GM18873 (cell line): ENCODE measurements at regions not wholly inside any gene's neighbourhood (a gene's known extent, or its start where the extent isn't known, plus 50 kb on each side); places are given as distances from the start of the nearest gene placed in this dataset.

ENCODE experiments used
- ATAC-seq: cut with Tn5 transposase; IDR thresholded peaks from one replicate; pipeline ENCODE4 v1.9.1; 2021; ENCODE audit warnings: mild to moderate bottlenecking, moderate library complexity, moderate number of reproducible peaks; ENCODE audit not compliant: unreplicated experiment, low FRiP score

DNA sequence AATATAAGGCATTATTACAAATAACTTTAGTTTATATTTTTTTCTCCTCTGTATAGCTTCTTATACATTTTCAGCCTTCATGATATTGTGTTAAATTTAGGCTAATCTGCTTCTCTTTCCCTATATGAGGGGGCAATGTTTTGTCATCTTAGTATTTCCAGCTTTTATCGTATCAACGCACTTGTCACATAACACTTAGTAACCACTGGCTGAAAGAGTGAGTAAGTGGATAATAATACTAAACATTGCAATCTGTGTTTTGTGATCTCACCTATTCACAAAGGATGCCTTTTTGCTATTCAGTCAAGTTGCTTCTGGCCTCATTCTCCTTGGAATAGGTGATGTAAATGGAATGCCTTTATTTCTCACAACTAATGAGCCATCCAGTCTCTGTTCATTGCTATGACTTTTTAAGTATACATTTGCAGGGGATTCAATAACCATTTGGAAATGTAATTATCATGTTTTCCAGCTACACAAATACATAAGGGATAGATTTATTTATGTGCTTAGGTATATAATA is 260.9 kb downstream of the BMP4 start:
- no peak for ATAC-seq

DNA sequence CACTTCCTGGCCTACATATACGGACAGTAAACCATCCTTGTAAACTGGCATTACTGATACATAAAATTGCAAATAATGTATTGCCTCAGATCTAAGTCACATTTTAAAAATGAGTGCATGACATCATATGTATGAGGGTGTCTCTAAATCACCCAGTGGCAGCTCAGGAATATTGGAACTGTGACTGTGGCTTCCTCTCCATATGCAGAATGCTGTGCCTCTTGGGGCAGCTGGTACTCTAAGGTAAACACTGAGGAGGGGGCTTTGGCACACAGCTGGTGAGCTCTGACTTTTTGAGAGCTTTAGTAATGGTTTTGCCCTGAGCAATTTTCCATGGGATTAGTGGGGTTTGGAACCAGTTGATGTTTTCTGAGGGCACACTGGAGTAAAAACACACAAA is 263.7 kb downstream of the BMP4 start:
- no peak for ATAC-seq

DNA sequence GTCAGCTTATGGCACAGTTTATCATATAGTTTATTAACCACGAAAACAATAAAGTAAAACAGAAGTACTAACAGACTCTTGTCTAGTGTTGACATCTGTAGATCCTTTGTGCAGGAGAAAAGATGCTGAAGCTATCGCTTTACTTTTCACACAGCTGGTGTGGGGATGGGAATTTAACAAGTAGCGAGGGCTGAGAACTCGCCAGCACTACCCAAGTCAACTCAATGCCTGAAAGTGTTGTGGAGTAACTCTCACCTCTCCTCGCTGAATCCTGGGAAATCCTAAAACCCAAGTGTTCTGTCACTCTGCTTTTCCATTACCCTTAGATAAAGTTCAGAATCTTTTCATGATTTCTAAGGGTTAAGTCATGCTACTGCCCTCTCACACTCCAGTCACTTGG is 264.2 kb downstream of the BMP4 start:
- no peak for ATAC-seq

DNA sequence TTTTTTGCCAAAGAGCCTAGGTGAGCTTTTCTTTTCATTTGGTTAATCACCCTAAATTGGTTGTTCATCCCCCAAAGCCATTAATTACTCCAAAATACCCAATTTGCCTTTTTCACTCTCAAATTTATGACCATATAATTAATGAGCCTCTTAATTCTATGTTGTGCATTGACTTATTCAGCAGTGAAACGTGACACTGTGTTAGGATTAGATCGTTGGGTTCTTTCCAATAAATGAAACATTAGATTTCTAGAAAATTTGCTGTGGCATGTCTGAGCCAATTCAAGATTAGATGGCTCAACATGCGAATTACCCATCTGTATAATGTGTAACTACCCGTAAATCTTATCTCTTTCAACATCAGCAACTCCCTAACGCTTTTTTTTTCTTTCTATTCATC is 273.4 kb downstream of the BMP4 start:
- no peak for ATAC-seq

DNA sequence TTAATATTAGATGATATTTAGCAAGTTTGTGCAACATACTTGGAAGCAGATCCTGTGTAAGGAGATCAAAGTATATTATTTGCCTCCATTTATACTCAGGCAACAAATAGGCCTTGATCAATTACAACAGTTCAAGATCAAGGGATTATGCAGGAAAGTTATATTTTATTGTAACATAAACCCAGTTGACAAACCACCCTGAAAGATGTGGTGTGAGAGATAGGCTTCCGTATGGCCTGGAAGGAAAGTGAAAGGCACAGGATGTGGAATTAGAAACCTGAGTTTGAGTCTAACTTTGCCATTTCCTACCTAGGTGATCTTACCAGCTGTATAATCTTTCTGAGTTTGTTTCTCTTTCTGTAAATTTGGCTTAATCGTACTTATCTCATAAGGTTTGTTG is 284.1 kb downstream of the BMP4 start:
- ATAC-seq: no peak

DNA sequence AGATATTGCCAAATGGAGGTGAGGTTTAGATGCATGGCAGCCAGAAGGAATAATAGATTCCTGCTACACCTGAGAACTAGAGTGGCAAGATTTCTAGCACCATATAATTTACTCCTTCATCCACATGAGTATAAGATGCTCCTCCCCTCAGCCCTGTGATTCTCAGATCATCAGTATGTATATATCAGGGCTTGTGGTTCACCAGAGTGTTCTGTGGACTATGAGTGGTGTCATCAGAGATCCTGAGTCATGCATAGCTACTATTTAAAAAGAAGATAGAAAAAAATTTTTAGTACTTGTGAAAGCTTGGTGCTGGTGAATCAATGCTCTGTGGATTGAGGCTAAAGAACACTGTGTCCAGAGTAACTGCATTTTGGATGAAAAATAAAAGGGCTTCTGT is 285.9 kb downstream of the BMP4 start:
- ATAC-seq: no peak

DNA sequence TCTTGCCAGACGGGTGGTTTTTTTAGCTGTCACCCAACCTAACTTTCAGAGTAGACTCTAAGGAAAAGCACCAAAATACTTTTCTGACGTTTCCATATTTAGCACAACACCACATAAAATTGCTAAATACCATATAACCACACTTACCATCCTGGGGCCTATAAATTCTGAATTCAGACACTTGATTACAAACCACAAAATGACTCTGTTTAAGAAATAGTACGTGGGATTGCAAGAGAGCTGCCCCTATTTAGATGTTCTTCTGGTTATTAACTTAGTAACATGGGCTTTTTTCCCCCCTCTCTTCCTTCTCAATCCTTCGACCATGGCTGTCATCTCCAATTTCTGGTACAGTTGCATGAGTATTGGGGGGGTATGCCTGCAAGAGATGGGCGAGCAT is 287.7 kb downstream of the BMP4 start:
- no peak for ATAC-seq

DNA sequence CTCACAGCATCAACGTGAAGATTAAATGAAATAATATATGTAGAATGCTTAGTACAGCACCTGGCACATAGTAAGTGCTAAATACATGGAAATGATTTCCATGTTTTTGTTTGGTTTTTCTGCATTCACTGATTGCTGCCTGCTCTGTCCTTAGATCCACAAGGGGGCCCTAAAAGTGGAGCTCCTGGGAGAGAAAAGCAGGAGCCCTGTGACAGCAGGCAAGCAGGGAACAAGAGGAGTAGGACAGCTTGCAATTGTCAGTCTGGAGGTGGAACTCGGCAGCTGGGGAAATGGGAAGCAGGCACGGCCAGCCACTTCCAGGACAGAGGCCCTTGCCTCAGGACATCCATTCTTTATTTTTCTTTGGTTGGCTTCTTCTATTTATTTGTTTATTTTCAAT is 292.9 kb downstream of the BMP4 start:
- ATAC-seq: no peak

DNA sequence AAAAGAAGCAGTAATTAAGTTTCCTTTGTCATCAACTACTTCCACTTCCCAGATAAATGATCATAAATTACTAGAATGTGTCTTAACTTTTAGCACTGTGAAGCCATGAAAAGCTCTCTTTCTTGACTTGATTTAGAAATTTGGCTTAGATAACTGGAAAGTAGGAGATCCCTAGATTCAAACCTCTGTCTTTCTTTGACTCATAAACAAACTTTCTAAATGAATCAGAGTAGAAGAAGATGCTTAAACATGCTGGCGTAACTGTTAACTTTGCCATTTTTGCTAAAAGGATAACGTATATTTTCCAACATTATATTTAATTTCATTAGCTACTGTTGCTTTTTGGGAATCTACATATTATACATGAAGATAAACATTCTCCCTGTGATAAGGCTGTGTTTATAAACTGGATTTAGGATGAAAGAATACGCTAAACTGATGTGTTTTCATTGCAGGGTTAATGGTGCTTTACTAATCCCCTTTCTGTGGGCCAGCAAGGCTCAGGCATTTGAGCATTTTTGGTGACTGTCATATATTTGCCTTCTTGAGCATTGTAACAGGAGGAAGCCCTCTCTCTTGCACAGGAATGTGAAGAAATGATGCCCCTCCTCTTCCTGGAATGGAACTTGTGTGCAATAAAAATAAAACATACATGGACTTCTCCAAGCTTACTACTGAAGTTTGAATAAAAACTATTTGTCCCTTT is 301.4 kb downstream of the BMP4 start:
- no peak for ATAC-seq

DNA sequence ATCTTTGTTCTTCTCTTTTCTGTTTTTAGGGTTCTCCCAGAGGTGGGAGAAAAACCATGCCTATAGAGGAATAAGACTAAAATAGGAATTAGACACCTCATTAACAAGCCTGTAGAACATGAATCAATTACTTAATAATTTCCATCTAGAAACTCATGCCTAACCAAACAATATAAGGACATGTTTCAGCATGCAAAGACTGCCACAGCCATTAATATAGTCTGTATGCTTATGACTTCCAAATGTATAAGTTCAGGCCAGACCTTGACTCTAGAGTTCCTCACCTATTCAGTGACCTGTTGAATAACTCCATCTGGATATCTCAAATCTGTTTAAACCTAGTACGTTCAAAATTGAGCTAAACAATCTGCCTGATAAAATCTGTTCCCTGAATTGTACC is 304.6 kb downstream of the BMP4 start:
- ATAC-seq: no peak

DNA sequence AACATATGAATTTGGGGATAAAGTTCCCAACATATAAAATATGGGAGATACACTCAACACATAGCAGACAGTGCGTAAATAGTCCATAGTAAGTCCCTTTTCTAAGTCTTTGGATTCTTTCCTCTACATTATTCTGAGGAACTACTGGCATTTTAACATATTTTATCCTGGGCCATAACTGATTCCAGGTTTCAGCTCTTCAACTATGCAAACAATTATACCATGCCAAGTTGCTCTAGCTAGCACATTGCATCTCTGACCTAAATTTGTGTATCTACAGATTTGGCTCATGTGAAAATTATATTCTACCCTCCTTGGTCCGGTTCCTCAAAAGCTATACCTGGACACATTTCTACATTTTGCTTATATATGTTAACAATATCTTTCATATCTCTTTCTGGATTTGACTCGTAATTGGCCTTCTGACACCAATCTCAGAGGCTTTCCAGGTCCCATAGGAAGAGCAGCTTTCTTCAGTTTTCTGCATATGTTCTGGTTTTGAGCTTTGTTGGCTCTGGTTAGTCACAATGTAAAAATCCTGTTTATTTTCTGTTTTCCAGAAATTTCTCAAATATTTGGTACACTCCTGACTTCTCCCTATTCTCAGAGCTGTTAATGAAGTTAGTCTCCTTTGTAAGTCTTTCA is 305.4 kb downstream of the BMP4 start:
- no peak for ATAC-seq

DNA sequence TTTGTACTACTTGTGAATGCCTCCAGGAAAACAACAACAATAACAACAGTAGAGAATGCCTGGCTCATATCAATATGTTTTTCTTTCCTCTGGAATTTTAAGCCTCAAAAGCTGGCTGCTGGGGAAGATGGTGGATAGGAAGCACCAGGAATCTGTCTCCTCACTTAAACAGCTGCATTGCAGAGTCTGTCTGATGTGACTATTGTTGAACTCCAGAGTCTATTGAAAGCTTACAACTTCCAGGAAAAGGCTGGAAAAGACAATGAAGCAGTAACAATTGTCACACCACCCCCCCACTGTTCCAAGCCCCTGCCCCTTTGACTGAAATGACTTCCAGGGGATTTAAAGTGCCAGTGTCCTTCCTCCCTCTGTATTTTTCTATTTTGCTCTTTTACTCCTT is 309.7 kb downstream of the BMP4 start:
- ATAC-seq: no peak

DNA sequence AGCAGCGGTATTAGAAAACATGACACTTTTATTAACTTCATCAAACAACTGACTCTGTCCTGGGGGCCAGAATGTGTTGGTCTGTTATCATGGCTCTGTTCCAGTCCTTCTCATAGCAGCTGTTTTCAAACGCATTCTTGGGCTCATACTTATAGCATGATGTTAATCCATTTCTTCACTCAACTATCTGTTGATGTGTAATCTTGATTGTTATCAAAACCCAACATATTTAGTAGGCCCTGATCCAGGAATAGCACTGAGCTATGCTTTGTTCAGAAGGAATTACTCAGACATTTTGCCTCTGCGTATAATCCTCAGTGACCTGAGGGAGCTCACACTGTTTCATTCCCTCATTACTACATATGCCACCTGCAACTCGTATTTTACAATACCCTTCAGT is 315.9 kb downstream of the BMP4 start:
- no peak for ATAC-seq

DNA sequence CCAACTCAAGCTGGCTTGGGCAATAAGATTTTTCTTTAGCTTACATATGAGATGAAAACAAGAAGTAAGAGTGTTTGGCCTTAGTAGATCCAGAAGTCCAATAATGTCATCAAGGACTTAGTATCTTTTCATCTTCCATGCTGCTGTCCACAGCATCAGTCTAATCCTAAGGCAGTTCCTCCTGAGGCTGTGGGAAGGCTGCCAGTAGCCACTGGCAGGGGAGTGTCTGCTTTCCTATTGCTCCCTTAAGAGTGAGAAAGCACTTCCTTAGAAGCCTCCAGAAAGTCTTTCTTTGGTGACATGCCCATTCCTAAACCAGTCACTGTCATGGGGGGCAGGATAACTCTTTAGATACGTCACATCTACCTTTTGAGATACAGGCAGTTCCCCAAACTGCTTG is 317.7 kb downstream of the BMP4 start:
- ATAC-seq: no peak

DNA sequence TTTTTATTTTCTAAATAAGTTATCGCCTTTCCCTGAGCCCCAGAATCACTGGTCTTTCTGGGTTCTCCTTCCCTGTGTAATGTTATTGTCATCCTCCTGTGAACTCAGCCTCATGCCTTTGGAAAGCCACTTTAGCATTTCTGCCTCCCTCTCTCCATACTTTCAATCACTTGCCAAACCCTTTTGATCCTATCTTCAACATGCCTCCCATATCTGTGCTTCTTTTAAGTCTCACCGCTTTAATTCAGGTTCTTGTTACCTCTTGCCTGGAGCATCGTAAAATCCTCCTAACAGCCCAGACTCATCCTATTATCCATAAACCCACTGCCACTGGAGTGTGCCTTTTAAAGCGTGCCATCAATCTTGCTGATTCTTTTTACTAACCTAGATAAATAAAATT is 321.8 kb downstream of the BMP4 start:
- ATAC-seq: no peak

DNA sequence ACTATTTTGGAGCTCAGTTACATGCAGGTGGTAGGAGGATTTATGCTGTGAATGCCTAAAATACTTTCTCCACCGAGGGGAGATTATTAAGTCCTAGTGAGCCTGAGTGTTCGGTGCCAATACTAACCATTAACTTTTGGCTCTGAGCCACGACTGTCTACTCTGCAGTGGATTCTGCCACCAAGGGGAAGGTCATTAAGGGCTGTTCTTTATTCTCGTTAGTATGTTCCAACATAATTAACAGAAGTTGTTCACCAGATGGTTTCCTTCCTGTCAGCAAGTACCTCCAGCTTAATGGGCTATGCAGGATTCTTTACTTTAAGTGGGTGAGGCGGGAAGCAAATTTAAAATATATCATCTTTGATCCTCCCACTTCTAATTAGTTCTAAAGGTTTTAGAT is 326.3 kb downstream of the BMP4 start:
- ATAC-seq: no peak

DNA sequence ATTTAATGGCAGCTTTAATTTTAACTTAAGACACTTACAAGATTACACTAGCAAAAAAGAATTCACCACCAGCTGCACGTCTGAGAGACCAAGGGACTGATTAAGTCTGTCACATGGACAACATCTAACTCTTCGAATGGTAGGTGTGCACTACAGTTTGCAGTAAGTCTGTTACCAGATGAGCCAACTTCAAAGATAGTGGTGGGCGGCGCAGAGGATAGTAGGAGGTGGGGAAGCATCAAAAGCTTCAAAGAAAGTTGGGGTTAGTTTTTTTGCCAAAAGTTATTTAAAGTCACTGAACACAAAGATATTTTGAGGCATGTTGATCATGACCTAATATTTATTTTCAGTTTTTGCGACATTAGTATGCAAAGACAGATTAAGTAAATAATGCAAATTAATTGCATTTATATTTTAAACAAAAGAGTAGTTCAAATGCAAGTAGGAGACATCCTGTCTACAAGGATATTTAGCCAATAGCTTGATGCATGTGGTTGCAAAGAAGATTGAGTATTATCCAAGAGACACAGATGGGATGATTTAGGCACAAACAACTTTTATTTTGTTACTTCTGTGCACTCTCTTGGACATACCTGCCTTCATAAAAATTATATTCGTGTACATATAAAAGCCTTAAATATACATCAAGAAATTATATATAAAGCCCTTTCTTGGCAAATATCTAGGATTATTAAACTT is 327.7 kb downstream of the BMP4 start:
- no peak for ATAC-seq

DNA sequence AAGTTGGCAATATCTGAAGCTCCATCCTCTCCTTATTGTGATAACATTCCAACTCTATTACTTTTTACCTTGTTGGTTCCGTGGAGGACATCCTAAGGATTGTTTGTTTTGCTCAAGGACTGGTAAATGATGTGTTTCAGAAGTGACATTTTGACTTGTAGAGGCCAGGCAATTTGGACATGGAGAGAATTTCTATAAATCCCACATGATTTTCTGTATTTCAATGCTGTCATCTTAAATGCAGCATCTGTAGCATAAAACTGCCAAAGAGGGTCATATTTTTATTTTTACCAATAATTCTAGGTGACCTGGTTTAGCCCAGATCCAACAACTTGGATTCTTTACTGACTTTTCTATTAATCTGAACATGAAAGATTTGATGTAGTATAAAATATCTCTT is 328.4 kb downstream of the BMP4 start:
- ATAC-seq: no peak

DNA sequence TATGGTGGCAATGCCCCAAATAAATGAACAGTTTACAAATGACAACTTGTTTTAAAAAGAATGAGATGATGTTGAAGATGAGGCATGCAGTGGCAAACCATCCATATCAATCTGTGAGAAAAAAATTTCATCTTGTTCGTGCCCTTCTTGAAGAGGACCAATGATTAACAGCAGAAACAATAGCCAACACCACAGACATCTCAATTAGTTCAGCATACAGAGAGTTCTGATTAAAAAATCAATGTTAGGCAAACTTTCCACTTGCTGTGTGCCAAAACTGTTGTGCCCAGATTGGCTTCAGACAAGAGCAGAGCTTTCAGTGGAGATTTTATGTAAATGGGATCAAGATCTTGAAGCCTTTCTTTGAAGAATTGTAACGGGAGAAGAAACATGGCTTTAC is 329.9 kb downstream of the BMP4 start:
- ATAC-seq: no peak

DNA sequence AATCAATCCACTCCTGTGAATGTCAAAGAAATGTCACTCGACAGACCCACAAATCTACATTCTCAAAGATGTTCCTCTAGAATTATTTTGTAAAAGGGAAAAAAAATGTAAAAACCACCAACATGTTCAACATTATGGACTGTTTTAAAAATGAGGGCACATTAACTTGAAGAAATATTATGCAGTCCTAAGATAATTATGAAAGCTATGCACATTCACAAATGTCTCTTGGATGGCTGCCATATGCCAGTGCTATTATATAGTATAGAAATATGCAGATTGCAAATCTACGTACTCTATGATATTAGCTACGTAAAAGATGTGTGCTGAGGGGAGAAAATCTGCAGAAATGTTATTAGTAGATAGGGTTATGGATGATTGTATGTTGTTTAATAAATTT is 334.2 kb downstream of the BMP4 start:
- no peak for ATAC-seq

DNA sequence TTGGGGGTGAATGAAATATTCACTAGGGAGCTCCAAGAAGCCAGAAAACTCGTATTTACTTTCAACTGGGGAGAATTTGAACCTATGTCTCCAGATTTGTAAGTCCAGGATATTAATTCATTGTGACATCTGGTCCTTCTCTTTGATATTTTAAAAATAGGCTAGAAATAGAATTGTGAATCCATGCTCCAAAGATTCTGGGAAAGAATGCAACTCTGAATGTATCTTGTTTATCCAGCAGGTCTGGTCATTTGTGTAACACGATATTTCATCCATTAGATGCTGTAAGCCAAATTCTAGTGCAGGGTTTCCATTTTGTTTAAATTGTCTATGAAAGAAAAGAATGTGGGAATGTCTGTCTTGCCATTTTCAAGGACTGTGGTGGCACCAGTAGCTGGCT is 334.7 kb downstream of the BMP4 start:
- no peak for ATAC-seq

DNA sequence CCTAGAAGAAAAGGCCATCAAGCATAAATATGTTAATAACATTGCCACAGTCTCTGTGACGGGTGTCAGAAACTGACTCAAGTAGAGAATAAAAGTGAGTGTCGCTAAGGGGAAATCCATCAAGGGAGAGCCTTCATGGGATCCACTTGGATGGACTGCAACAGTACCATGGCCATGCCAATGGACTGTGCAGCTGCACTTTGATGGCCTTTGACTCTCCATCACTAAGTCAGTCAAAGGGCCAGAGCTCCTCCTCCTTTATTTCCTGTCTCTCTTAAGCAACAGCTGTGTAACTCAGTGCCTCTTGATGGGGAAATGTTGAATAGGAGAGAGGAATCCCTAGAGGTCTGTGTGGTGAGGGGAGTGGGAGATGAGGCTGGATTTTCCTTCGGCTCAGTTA is 335.2 kb downstream of the BMP4 start:
- ATAC-seq: no peak
